Skeletal muscle tissue (tissue), 3 donors: ENCODE measurements at regions not wholly inside any gene's neighbourhood (a gene's known extent, or its start where the extent isn't known, plus 50 kb on each side); places are given as distances from the start of the nearest gene placed in this dataset.

Experiments
- H3K27ac ChIP-seq: one replicate; pipeline ENCODE4 v1.7.0; 2013; ENCODE audit warnings: mild to moderate bottlenecking, low read depth, low read length, inconsistent platforms
- H3K27me3 ChIP-seq, 3 donors: one replicate each; pipeline ENCODE4 v1.7.0; 2013; ENCODE audit warnings: low read length in 3 of 3; ENCODE audit not compliant: control insufficient read depth in 3 of 3, insufficient read depth in 3 of 3
- H3K36me3 ChIP-seq, 3 donors: one replicate each; pipeline ENCODE4 v1.7.0; 2013; ENCODE audit warnings: low read length in 3 of 3; ENCODE audit not compliant: control insufficient read depth in 3 of 3, insufficient read depth in 3 of 3
- H3K4me1 ChIP-seq, 3 donors: one replicate each; pipeline ENCODE4 v1.7.0; 2013; ENCODE audit warnings: low read length in 3 of 3, mild to moderate bottlenecking in 3 of 3; ENCODE audit not compliant: control insufficient read depth in 3 of 3, insufficient read depth in 3 of 3
- H3K4me3 ChIP-seq, 3 donors: one replicate each; pipeline ENCODE4 v1.7.0; 2013; ENCODE audit warnings: low read length in 3 of 3
- H3K9ac ChIP-seq, 3 donors: one replicate each; pipeline ENCODE4 v1.7.0; 2013; ENCODE audit warnings: low read length in 3 of 3, mild to moderate bottlenecking in 3 of 3, moderate library complexity in 2 of 3, low read depth in 1 of 3
- H3K9me3 ChIP-seq, 3 donors: one replicate each; pipeline ENCODE4 v1.7.0; 2013; ENCODE audit warnings: low read length in 3 of 3; ENCODE audit not compliant: control insufficient read depth in 3 of 3
- donor health status: Osteomylitis.

DNA sequence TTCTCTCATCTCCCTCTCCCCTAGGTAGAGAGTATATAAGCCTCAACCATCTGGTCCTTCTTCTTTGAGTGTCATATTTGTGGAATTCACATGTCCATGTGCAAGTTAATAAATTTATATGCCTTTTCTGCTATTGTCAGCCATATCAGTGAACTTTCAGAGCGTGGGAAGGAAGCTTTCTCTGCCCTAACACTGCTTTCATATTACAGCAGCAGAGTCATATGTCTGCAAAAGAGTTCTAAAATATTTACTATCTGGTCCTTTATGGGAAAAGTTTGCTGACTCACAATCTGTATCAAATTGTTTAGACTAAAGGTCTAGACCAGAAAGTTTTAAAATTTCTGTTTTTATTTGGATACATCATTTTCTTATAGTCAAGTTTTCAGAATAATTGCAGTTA, 669.0 kb downstream of the LRRC70 start:
- Histone ChIP-seq H3K9me3 (no peaks in the 10 kb centered on the region), H3K27me3 (no peaks in the 10 kb centered on the region), H3K4me3 (no peak overlapping the region), H3K4me1 (no peaks in the 10 kb centered on the region), H3K27ac (no peak overlapping the region), H3K36me3 (no peaks in the 10 kb centered on the region), H3K9ac (no peak overlapping the region)

DNA sequence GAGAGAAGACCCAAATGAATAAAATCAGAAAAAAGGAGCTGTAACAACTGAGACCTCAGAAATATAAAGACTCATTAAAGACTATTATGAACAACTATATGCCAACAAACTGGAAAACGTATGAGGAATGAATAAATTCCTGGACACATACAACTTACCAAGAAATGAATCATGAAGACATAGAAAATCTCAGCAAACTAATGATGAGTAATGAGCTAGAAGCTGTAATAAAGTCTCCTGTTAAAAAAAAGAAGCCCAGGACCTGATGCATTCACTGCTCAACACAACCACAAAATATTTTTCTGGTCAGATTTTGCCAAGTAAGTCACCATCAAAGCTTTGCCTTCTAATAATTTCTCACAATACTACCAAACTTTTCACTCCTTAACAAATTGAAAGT, 666.7 kb downstream of the LRRC70 start:
- Histone ChIP-seq H3K4me1 (no peaks in the 10 kb centered on the region), H3K4me3 (no peak overlapping the region), H3K27ac (no peak overlapping the region), H3K27me3 (no peaks in the 10 kb centered on the region), H3K36me3 (no peaks in the 10 kb centered on the region), H3K9ac (no peak overlapping the region), H3K9me3 (no peaks in the 10 kb centered on the region)

GRCh38 chr5:63240063-63240755, 661.6 kb downstream of the LRRC70 start:
- H3K9ac ChIP-seq: no peak overlapping the region
- no peak overlapping the region for H3K4me3 ChIP-seq
- H3K4me1 ChIP-seq: no peaks in the 10 kb centered on the region
- no peak overlapping the region for H3K27ac ChIP-seq
- no peaks in the 10 kb centered on the region for H3K36me3 ChIP-seq
- H3K27me3 ChIP-seq: no peaks in the 10 kb centered on the region
- H3K9me3 ChIP-seq: no peaks in the 10 kb centered on the region

DNA sequence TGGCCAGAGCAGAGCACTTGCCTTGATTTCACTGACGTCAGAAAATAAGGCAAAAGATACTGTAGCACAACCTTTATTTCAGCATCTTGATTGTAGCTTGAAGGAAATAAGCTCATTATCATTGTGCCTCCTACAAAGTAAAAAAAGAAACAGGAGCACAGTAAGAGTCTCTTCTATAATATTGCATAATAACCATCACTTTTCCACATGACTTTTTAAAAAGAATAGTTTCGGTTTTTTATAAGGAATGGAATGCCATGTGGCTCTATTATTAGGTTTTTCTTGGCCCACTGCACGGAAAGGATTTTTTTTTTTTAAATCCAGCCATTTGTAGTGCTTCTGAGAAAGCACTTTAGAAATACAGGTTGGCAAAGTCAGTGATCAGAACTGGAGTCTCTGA, 655.3 kb downstream of the LRRC70 start:
- no peaks in the 10 kb centered on the region for H3K27me3 ChIP-seq
- no peaks in the 10 kb centered on the region for H3K36me3 ChIP-seq
- H3K4me3 ChIP-seq: no peak overlapping the region
- no peak overlapping the region for H3K9ac ChIP-seq
- no peaks in the 10 kb centered on the region for H3K4me1 ChIP-seq
- H3K27ac ChIP-seq: no peak overlapping the region
- no peaks in the 10 kb centered on the region for H3K9me3 ChIP-seq

- Histone ChIP-seq H3K27ac (no peak overlapping the region), H3K4me3 (no peak overlapping the region)
Observed at GRCh38 chr5:63233361-63233760, 654.7 kb downstream of the LRRC70 start.

DNA sequence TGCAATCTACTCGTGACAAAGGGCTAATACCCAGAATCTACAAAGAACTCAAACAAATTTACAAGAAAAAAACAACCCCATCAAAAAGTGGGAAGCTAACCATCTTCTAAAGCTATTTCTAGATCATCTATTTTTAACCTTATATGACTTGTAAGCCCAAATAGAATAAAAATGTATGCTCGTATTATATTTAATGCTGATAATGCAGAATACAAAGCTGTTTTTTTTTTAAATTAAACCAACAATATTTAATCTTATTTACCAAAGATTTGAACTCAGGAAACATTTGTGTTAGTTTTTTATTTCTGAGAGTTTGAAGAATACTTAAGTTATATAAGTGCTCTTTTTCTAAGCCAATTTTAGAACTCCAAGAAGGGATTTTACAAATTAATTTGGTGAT, 652.1 kb downstream of the LRRC70 start:
- Histone ChIP-seq H3K9me3 (no peaks in the 10 kb centered on the region), H3K9ac (no peak overlapping the region), H3K27ac (no peak overlapping the region), H3K4me1 (no peaks in the 10 kb centered on the region), H3K27me3 (no peaks in the 10 kb centered on the region), H3K4me3 (no peak overlapping the region), H3K36me3 (no peaks in the 10 kb centered on the region)

More at GRCh38 chr5:63233361-63233760, 654.7 kb downstream of the LRRC70 start:
- Histone ChIP-seq H3K4me1 (no peaks in the 10 kb centered on the region), H3K27me3 (no peaks in the 10 kb centered on the region), H3K36me3 (no peaks in the 10 kb centered on the region), H3K9ac (no peak overlapping the region), H3K9me3 (no peaks in the 10 kb centered on the region)

GRCh38 chr5:63228154-63228553, 649.5 kb downstream of the LRRC70 start:
- no peaks in the 10 kb centered on the region for H3K9me3 ChIP-seq
- H3K36me3 ChIP-seq: no peaks in the 10 kb centered on the region
- no peak overlapping the region for H3K9ac ChIP-seq
- H3K27me3 ChIP-seq: no peaks in the 10 kb centered on the region
- H3K4me3 ChIP-seq: no peak overlapping the region
- H3K4me1 ChIP-seq: no peaks in the 10 kb centered on the region
- H3K27ac ChIP-seq: no peak overlapping the region

DNA sequence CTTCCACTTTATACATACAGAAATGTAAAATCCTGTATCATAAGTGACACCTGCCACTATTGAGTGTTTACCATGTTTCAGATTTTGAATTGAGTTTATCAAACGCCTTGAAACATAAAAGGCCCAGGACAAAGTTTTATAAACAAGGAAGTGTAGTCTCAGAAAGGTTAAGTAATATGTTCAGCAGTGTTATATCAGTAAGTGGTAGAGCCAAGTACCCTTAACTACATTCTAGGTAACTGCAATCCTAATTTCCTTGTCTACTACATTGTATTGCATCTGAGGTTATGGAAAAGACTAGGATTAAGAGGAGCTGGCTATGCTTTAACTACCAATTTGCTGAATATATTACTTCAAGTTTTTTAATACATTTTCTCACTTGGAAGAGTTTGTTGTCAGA, 641.6 kb downstream of the LRRC70 start:
- Histone ChIP-seq H3K9me3 (peaks cover 0 to 2% (median 0%) of the 10 kb centered on the region in 3 donors), H3K9ac (no peak overlapping the region), H3K4me1 (no peaks in the 10 kb centered on the region), H3K27me3 (no peaks in the 10 kb centered on the region), H3K36me3 (no peaks in the 10 kb centered on the region), H3K27ac (no peak overlapping the region), H3K4me3 (no peak overlapping the region)

GRCh38 chr5:63217422-63217821, 638.8 kb downstream of the LRRC70 start:
- no peaks in the 10 kb centered on the region for H3K4me1 ChIP-seq
- H3K27me3 ChIP-seq: no peaks in the 10 kb centered on the region

GRCh38 chr5:63213256-63213655, 634.6 kb downstream of the LRRC70 start:
- Histone ChIP-seq H3K27ac (no peak overlapping the region), H3K36me3 (no peaks in the 10 kb centered on the region), H3K9ac (no peak overlapping the region)

More at GRCh38 chr5:63217422-63217821, 638.8 kb downstream of the LRRC70 start:
- no peaks in the 10 kb centered on the region for H3K36me3 ChIP-seq
- no peak overlapping the region for H3K27ac ChIP-seq
- H3K4me3 ChIP-seq: no peak overlapping the region
- peaks cover 0 to 2% (median 0%) of the 10 kb centered on the region in 3 donors for H3K9me3 ChIP-seq
- H3K9ac ChIP-seq: no peak overlapping the region

More at GRCh38 chr5:63213256-63213655, 634.6 kb downstream of the LRRC70 start:
- Histone ChIP-seq H3K4me1 (no peaks in the 10 kb centered on the region), H3K27me3 (no peaks in the 10 kb centered on the region), H3K4me3 (no peak overlapping the region), H3K9me3 (no peaks in the 10 kb centered on the region)
